ENCODE measurements at regions not wholly inside any gene's neighbourhood (a gene's known extent, or its start where the extent isn't known, plus 50 kb on each side); places are given as distances from the start of the nearest gene placed in this dataset.
A peak's percentile ranks its signal among the peaks of the same experiment; 100 is the strongest.
"Not testable (repeated sequence)": the region's sequence is repeated elsewhere in the genome, so short reads cannot be mapped to it uniquely, and the experiment has no call there.

DNA sequence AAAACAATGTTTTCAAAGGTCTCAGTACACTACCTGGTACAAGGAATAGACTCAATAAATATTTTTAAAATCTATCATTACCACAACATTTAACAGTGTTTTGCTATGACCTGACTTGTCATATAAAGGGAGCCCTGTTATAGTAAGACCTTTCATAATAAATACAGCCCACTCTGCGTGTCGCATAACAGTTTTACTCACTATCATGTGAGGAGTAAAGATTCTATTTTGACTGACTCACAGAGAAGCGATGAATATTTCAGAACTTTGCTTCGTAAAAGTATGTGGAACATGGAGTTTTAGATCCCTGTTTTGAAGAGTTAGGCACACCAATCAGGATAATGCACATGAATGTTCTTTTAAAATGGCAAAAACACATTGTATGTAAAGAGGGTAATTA is 531.2 kb downstream of the KCNA4 start:
- DNase-seq (ENCODE audit: low spot score), result no peak

DNA sequence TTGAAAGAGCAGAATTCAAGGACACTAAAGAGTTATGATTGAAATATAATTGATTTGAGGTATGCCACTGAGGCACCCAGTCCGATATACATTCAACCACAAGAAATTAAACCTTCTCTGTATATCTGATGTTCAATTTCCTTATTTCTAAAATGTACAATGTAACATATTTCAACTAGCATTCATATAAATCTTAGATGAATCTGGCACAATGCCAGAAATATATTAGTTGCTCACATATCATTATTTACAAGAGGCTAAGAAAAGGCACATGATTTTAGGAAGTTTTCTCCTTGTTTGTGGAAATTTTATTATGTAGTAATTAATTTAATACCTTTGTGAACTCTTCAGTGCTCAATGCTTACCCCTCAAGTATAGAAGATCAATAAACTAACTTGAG is 532.3 kb downstream of the KCNA4 start:
- DNase-seq (ENCODE audit: low spot score), result no peak

DNA sequence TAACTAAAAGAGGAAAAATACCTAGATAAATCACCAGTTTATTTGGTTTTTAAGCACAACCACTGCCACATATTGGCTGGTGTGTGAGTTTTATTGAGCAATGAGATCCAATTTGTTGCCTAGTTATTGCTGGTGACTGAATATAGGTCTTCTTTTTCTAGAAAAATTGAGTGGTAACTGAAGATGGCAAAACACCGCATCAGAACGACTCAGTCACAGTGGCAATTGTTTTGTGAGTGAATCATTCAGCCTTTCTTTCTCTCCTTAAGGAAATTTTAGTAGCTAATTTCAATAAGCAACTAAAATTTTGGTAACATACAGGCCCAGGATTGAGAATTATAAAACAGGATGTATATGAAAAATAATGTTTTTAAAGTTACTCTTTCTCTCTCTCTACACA is 533.0 kb downstream of the KCNA4 start:
- DNase-seq (ENCODE audit: low spot score), result no peak

DNA sequence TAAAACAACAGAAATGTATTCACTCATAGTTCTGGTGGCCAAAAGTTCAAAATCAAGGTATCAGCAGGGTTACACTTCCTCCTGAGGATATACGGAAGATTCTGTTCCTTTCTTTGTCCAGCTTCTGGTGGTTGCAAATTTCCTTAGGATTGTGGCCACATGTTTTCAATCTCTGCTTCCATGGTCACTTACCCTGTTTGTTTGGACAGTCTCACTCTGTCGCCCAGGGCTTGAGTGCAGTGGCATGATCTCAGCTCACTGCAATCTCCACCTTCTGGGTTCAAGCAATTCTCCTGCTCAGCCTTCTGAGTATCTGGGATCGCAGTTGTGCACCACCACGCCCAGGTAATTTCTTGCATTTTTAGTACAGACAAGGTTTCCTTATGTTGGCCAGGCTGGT is 534.3 kb downstream of the KCNA4 start:
- no peak for DNase-seq (ENCODE audit: low spot score)

DNA sequence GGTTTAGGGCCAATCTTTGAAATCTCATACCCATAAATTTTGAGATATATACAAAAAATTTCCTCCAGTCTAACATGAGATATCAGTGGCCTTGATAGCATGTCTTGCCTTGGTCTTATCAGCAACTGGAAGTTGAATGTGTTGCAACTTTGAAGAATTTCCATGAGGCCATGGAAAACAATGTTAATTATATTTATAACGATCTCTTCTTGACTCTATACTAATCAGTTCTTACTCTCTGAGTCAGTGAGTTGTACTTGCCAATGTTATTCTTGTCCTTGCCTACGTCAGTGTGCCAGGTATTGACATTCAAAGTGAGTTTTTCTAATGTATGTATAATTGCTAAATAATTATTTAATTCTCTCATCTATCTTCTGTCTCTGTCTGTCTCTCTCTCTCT is 535.1 kb downstream of the KCNA4 start:
- DNase-seq (ENCODE audit: low spot score), result no peak

DNA sequence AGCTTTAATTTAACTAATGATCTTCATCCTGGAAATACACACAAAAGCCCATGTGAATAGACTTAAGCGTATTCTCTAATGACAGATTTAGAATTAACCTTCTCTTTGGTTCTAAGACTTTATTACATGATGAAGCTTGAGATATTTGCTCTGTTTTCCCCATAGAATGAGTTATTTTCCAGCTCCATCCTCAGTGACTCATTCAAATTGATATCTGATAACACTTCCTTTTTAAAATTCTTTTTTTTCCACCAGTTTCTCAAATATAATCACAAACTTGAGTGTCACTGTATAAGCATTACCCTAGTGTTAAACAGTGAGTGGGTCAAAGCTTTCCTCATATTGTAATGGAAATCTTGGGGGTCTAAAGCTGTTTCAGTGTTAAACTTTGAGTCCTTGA is 535.8 kb downstream of the KCNA4 start:
- no peak for DNase-seq (ENCODE audit: low spot score)

DNA sequence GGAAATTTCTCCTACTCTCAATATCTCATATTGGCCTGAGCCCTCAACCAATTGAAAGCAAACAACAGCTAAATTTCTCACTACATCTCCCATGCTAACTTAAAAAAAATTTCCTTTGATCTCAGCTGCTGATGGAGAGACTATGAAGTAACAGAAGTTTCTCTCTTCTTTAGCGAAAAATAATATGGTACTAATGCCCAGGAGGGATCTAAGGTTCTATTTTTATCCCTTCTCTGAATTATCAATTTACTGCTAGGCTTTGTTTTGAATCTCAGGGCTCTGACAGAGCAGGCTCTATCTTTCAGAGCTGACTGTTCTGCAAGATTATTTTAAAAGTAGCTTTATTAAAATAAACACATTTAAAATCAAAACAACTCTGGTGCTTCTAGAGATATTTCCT is 558.6 kb downstream of the KCNA4 start:
- DNase-seq (ENCODE audit: low spot score), result no peak

DNA sequence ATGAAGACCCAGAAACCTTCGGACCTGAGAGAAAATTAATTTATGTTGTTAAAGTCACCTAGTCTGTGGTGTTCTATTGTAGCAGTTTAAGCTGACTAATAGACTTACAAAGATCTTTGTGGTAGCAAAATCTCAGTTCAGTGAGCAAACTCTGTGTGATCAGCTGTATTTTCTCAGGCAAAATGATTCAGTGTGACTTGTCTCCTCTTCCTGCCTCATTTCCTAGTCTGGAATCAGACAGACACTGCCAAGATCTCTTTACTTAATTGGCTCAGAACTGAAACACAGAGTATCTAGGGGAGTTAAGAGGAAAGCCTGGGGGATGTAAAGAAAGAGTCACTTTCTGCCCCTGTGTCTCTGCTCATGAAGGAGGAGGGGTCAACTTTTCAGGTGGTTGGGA is 564.7 kb downstream of the KCNA4 start:
- no peak for DNase-seq (ENCODE audit: low spot score)

DNA sequence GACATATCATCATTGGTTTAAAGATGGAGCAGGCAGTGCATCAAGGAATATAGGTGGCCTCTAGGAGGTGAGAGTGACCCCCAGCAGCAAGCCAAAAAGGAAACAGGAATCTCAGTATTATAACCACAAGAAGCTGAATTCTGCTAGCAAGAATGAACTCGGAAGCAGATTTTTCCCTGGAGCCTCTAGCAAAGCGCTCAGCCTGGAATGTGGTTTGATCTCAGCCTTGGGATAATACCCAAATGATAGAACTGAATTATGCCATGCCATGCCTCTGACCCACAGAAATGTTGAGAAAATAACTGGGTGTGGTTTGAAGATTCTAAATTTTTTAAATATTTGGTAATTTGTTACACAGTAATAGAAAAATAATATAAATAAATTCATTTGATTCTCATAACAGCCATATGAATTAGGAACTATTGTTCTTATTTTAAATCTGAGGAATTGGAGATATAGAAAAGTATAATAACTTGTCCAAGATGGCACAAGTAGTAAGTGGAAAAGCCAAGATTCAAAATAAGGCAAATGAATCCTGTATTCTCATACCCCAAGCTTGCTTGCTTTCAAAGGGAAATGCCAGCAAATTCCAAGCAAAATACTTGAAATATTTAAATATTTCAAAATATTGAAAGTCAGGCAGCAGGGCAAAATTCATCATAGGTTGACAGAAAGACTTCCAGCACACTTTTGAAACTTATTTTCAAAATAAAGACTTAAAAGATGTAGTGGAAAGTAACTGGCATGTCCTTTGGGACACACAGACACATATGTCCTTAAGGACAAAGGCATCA is 567.4 kb downstream of the KCNA4 start:
- DNase-seq (ENCODE audit: low spot score), result no peak

DNA sequence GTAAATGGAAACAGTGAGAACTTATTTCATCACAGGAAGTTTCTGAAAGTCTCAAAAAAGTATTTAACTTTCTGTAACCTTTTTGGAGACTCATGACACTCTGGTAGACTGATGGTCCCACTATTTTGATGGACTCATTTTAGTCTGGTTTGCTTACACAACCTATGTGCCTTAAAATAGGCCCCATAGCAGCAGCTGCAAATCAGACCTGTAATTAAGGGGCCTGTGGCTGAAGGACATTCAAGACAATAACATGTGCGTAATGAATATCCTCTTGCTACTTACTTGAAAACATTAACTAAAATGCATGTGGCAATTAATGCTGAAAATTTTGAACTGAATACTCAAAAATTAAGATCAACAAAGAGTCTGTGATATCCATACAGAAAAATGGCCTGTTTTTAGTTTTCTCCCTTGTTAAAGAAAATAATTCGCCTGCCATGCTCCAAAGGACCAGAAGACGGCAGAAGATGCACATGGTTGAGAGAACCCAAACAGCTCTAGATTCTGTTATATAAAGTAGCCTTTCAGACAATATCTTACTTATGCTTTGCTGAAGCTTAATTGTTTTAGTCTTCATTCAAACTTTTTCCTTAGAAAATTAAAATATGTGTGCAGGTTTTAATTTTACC is 568.5 kb downstream of the KCNA4 start:
- peak; percentile 21 for DNase-seq (ENCODE audit: low spot score)

DNA sequence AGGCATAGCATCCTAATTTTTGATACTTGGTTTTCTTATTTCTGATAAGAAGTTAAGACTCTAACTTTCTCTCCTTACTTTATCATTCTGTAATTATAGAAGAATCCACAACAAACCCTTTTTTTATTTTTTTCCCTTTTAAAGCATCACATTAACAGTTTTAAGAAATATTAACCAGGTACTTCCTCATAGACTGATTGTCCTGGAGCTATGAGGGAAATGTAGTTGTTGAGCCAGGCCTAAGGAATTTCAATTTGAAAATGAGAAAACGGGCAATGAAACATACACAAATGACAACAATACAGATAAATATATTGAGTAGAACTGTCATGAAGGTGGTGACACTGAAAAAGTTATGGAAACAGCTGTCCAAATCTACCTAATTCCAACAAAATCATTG is 569.0 kb downstream of the KCNA4 start:
- DNase-seq (ENCODE audit: low spot score), result no peak

DNA sequence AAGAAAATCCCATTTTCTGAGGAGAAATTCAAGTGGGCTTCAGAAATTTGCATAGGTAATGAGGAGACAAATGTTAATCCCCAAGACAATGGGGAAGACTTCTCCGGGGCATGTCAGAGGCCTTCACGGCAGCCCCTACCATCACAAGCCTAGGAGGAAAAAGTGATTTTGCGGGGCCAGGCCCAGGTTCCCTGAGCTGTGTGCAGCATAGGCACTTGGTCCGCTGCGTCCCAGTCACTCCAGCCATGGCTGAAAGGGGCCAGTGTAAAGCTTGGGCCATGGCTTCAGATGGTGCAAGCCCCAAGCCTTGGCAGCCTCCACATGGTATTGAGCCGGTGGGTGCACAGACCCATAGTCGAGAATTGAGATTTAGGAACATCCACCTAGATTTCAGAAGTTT is 570.7 kb downstream of the KCNA4 start:
- DNase-seq (ENCODE audit: low spot score), result no peak

DNA sequence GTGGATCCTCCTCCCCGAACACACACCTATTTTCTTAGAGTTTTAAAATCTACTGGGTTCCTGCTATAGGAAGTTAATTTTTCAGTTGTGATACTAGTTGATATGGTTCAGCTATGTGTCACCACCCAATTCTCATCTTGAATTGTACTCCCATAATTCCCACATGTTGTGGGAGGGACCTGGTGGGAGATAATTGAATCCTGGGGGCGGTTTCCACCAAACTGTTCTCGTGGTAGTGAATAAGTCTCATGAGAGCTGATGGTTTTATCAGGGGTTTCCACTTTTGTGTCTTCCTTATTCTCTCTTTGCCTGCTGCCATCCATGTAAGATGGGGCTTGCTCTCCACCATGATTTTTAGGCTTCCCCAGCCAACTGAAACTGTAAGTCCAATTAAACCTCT is 571.6 kb downstream of the KCNA4 start:
- DNase-seq (ENCODE audit: low spot score), result not testable (repeated sequence)

DNA sequence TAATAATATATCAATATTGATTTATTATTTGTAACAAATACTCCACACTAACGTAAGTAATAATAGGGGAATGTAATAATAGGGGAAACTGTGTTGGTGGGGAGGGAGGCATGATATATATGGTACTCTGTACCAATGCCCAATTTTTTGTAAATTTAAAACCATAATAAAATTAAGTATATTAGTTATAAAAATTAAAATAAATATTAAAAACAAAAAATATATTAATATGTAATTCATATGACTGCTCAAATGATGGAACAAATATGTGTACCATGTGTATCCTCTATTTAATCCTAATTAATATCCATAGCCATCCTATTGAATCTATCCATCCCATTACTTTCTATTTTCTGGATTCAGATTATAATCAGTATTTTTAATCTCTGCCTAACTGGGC is 578.0 kb downstream of the KCNA4 start:
- no peak for DNase-seq (ENCODE audit: low spot score)

DNA sequence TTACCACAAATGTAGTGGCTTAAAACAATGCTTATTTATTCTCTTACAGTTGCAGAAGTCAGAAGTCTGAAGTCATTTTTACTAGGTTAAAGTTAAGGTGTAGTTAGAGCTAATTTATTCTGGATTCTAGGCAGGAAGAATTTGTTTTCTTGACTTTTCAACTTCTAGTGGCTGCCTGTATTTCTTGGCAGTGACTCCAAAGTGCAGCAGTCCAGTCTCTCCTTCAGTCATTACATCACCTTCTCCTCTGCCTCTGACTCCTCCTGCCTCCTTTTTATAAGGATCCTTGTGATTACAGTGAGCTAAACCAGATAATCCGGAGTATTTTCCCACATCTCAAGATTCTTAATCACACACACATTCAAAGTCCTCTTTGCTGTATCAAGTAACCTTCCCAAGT is 581.4 kb downstream of the KCNA4 start:
- DNase-seq (ENCODE audit: low spot score), result no peak

DNA sequence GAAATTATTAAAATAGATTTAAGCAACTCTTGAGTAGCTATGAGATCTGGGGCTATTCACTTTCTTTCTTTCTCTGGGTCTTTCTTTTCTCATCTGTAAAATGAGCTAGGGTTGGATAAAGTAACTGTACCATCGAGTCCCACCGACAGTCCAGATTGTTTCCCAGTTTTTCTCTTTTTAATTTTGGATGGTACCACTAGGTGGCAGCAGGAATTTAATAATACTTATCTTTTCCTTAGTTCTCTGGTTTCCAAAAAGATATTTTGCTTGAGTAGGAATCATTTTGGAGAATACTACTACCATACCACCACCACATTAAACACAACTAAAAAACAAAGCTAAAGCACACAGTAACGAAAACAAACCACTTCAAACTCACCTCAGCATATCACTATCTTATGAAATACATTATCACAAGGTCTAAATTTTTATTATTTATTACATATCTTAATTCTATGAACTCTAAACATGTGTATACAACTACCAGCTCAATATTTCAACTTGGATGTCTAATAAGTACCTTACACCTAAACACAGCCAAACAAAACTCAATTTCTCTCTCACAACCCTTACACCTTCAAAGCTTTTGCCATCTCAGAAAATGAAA is 584.0 kb downstream of the KCNA4 start:
- DNase-seq (ENCODE audit: low spot score), result peak; percentile 27

DNA sequence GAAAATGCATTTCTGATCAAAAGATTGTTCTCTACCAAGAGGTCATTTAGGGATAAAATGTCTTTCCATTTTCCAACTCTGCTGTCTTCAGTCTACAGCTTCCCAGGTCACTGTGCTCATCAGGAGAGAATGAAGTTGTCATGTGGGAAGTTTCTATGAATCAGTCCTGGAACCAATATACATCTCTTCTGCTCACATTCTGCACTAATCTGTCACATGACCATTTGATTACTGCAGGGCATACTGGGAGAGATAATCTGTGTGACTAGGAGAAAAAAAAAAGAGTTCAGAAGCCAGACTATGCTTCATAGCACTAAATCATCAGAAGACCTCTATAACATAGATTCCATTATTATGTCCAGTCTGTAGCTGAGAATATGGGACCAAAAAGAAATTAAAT is 611.5 kb downstream of the KCNA4 start:
- no peak for DNase-seq (ENCODE audit: low spot score)

DNA sequence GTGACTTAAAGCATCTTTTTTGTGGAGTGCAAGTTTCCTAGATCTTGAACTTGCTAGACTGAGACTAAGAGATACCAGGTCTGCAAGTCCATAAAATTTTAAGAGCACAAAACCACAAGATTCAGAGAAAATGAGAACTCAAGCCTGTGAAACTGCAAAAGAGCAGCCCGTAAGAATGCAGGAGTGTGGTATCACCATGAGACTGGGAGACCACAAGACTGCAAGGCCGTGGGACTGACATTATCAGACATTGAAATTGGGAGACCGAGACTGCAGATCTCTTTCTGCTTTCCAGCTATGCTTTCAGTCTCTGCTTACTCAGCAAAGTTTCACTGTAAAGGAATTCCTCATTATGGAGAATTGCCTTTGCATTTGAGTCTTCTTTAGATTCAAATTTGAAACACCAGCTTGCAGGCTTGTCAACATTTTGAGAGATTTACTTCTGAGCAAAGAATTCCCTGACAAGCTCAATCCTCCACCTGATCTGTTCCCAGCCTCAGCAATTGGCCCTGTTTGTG is 621.2 kb downstream of the KCNA4 start:
- DNase-seq (ENCODE audit: low spot score), result no peak

DNA sequence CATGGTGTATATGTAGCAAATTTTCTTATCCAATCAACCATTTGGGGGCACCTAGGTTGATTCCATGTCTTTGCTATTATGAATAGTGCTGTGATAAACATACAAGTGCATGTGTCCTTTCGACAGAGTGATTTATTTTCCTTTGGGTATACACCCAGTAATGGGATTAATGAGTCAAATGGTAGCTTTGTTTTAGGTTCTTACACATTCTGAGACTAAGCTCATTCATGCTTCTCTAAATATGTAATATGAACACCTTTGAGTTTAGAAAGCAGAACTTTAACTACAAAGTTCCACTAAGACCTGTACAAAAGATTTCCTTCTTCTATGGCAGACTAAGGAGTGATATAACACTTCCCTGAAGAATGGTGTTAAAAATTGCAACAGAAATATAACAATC is 627.0 kb downstream of the KCNA4 start:
- no peak for DNase-seq (ENCODE audit: low spot score)

DNA sequence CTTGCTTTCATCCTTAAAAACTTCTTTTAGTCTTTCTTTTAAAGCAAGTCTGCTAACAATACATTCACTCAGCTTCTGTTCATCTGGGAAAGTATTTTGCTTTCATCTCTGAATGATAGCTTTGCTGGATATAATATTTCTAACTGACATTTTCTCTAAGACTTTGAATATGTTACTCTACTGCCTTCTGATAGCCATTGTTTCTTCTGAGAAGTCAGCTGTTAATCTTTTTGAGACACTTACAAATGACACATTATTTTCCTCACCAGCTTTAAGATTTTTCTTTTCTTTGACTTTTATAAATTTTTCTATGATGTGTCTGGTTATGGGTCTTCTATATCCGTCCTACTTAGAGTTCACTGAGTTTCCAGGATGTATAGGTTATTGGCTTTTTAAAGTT is 643.1 kb downstream of the KCNA4 start:
- DNase-seq (ENCODE audit: low spot score), result no peak

DNA sequence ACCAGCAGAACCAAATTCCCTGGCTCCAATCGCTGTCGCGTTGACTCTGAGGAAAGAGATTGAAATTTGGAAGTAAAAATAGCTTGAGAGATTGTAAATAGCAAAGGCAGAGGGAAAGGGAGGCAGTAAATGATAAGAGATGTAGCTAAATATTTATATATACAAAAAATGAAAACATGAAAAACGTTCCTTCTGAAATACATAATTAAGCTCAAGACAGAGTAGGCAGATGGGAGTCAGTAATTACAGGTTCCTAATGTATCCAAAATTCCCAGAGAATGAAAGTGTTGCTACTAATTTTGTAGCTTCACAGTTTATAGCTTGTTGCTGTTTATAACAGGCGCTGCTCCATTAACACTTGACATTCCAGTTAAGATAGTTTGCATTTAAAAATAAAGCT is 648.7 kb downstream of the KCNA4 start:
- DNase-seq (ENCODE audit: low spot score), result no peak

DNA sequence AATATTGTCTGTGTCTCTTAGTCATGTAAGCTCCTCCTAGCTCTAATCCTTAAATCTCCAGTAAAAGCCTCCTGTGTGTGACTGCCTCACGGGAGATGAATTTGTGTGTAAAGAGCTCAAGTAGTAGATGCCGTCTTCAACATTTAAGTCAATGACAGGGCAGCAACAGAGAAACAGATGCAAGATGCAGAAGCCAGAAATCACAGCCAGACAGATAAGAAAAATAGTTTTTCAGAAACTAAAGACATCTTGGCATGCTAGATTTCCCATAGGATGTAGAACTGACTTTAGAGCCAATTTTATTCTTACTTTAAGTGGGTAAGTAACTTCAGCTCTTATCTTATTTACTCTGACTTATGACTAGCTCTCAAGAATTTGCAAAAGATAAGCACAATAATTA is 652.8 kb downstream of the KCNA4 start:
- no peak for DNase-seq (ENCODE audit: low spot score)

DNA sequence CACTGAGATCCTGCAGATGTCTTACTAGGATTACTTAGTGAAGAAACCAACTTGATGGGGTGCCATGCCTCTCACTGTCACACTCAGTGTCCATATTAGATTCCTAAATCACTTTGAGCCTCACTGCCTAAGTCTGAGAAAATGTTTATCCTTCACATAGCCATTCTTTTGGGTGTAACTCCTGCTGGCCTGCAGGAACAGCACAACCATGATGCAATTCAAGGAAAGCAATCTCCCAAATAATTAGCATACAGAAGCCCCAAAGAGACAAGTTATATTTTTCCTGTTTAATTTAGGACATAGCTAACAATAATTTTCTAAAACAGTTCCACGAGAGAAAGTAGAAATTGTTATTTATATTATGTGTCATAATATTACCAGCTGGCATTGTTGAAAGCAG is 655.5 kb downstream of the KCNA4 start:
- DNase-seq (ENCODE audit: low spot score), result no peak

All from SK-N-DZ (cell line).